Stimulated activated CD8-positive, alpha-beta memory T cell treated with anti-CD3 and anti-CD28 coated beads, Interleukin-12 subunit alpha, Interleukin-12 subunit beta, amount 100 ng/mL, for 24 hours (primary cell): ENCODE measurements at regions not wholly inside any gene's neighbourhood (a gene's known extent, or its start where the extent isn't known, plus 50 kb on each side); places are given as distances from the start of the nearest gene placed in this dataset.
"Not testable (repeated sequence)": the region's sequence is repeated elsewhere in the genome, so short reads cannot be mapped to it uniquely, and the experiment has no call there.

Experiments
- DNase-seq: peaks from one replicate; pipeline ENCODE4 v3.0.0-alpha.2; 2020; ENCODE audit errors: extremely low read depth

DNA sequence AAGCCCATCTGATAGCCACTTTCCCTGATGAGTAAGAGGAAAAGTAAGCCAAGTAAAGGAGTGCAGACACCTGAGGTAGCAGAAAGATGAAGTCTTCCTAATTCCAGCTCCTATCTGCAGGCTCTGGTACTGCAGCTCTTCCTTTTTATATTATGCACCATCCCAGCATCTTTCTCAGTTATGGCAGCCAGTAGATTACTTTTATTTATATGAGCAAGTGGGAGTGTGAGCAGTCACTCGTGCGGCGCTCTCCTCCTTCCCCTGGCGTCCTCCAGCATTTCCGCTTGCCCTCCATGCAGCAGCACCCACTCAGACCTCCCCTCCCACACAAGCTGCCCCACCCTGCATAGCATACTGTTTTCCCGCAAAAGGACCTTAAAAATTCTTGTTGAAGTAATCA, 465.9 kb upstream of the DPPA4 start:
- no peak for DNase-seq

- DNase-seq, result no peak
These were observed 467.4 kb upstream of the DPPA4 start for GRCh38 chr3:109804697-109805096.

DNA sequence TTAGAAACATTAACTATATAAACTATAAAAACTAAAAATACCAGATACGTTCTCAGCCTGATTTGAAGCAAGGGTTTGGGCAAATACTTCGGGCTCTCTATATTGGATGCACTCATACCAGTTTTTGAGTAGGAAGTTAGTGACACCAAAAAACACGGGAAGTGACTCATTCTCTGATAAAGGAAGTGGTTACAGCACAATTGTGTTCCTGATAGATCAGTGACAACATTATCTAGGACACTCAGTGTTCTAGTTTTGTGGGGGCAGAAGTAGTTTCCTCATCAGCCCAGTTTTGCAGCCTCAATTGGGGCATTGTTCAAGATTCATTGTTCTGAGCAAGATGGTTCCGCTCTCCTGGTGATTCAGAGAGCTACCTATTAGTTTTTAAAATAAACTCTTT, 469.6 kb upstream of the DPPA4 start:
- no peak for DNase-seq

DNA sequence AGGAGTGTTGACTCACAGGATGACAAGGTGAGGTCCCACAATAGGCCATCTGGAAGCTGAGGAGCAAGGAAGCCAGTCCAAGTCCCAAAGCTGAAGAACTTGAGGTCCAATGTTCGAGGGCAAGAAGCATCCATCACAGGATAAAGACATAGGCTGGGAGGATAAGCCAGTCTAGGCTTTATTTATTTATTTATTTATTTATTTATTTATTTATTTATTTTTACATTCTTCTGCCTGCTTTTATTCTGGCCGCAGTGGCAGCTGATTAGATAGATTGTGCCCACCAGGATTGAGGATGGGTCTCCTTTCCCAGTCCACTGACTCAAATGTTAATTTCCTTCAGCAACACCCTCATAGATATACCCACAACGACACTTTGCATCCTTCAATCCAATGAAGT, 472.2 kb upstream of the DPPA4 start:
- DNase-seq, result no peak

DNA sequence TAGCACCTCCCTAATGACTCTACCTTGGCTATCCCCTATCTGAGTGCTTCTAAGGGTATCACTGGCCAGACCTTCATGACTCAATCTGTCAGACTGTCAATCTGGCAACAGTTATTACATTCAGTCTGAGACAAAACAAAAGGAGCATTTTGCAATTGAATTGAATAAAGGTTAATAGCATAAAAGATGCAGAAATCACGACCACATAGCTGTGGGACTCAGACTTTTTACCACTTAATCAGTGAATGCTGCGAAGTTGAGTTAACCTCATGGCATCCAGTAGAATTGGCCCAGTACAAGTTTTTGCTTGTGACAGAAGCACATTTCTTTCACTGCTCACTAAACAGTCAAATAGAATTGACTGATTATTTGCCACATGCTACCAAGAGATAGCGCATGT, 480.7 kb upstream of the DPPA4 start:
- DNase-seq, result no peak

DNA sequence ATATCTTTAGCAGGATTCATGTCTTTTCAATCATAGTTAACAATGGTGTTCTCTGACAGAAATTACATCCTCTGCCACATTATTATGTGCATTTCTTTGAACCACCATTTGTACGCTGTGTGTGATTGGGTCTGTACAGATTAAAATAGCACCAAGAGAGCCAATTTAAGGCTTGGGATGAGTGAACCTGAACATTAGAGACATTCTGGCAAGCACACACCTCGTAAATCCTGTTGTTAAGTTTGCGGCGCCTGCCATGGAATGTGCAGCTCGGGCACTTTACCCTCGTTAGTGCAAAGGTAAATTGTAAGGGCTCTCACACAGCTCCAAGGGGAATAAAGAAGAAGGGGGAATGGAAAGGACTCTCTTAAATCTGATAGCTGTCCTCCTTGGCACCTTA, 482.4 kb upstream of the DPPA4 start:
- no peak for DNase-seq

GRCh38 chr3:109825971-109826810, 488.8 kb upstream of the DPPA4 start:
- DNase-seq, result no peak

DNA sequence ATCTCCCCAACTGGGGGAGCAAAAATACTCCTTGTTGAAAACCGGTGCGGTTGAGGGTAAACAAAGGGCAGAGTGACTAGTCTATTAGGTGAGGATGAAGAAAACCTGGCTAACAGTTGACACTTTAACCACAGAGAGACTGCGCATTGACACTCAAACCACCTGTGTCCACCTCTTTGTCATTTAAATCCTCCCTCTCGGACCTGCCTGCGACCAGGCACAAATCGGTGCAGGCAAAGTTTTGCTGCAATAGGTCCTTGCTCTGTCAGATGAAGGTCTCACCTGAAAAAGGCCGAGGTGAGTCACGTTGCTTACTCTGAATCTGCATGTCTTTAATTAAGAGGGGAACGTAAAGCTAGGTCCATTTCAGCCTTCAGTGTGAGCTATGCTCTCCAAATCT, 494.1 kb upstream of the DPPA4 start:
- DNase-seq, result no peak

GRCh38 chr3:109835958-109836357, 498.6 kb upstream of the DPPA4 start:
- no peak for DNase-seq

DNA sequence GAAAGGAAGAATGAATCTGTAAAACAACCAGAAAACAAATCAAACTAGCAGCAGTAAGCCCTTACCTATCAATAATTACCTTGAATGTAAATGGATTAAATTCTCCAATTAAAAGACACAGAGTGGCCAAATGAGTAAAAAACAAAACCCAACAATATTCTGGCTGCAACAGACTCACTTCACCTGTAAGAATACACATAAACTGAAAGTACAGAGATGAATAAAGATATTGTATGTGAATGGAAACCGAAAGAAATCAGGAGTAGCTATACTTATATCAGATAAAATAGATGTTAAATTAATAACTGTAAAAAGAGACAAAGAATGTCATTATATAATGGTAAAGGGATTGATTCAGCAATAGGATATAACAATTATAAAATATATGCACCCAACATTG, 514.5 kb upstream of the DPPA4 start:
- DNase-seq, result no peak

DNA sequence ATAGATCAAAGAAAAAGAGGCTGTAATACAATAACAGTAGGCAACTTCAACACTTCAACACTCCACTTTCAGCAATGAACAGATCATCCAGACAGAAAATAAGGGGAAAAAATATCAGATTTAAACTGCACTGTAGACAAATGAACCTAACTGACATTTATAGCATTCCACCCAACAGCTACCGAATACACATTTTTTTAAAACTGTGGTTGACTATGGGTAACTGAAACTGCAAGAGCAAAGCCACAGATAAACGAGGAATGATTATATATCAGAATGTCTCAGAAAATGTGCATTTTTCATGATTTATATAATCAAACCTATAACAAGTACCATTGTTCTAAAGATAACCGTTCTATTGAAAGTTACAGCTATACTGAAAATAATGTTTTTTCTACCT, 514.9 kb upstream of the DPPA4 start:
- DNase-seq, result no peak

- DNase-seq, result no peak
These were observed 515.9 kb upstream of the DPPA4 start for GRCh38 chr3:109853077-109853731.

DNA sequence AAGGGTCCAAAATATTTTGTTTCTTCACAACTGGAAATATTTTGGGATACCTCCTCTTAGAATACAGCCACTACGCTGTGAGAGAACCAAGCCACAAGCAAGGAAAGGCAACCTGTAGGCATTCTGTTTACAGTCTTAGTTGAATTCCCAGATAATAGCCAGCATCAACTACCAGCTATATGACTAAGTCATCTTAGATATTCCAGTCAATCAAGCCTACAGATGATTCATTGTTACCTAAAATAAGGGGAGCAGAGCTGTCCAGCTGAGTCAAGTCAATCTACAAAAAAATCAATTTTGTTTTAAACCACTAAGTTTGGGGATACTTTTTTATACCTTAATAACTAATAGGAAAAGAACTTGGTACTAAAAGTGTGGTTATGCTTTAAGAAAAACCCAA, 526.4 kb upstream of the DPPA4 start:
- DNase-seq, result no peak

DNA sequence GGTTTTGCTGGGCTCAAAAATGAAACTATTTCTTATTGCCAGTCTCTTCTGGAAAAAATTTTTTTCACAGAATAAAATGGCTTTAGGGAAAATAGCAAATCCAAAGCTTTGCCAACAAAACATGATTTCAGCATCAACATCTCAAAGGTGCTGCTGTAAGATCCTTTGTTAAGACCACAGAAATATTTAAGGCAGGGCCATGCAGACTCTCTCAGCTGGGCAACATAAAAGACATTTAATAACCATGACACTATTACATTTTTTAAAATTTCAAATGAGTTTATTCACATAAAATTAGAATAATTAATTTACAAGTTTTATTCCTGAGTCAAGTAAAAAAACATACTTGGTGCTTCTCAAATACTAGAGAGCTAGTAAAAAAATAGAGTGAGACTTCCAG, 527.1 kb upstream of the DPPA4 start:
- no peak for DNase-seq

- no peak for DNase-seq
These were observed 532.2 kb upstream of the DPPA4 start for GRCh38 chr3:109869586-109869985.

GRCh38 chr3:109874896-109875708, 537.8 kb upstream of the DPPA4 start:
- DNase-seq, result no peak

GRCh38 chr3:109877616-109878015, 540.3 kb upstream of the DPPA4 start:
- DNase-seq, result not testable (repeated sequence)

DNA sequence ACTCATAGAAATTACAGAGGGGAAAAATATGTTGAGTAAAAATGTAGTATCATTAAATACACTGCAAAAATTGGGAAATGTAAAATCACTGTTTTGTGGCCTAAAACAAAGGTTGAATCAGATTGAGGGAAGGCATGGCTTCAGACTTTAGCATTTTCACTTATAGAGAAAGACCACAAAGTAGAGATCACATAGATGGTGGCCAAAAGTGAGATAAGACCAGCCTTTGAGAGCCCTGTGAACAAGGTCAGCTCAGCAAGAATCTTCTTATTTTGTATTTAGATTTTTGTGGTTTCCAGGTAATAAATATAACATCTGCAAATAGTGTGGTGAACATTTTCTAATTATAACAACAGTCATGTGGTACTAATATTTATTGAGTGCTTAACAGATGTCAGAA, 544.8 kb upstream of the DPPA4 start:
- no peak for DNase-seq

DNA sequence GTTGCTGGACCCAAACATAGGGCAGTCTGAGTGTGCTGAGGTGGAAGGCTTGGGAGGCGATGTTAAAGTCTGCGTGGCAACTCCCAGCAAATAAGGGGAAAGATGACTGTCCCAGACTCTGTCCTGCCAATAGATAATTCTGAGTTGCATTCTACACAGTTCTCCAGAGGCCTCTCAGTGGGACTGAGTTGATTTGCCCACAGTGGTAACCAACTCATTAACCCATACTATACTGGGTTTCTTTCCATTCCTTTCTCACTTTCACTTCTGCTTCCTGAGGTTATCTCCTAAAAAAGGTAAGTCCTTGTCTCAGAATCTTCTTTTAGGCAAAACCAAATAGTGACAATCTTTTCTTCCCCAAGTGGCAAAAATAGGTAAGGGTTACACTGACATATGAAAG, 549.9 kb upstream of the DPPA4 start:
- no peak for DNase-seq

DNA sequence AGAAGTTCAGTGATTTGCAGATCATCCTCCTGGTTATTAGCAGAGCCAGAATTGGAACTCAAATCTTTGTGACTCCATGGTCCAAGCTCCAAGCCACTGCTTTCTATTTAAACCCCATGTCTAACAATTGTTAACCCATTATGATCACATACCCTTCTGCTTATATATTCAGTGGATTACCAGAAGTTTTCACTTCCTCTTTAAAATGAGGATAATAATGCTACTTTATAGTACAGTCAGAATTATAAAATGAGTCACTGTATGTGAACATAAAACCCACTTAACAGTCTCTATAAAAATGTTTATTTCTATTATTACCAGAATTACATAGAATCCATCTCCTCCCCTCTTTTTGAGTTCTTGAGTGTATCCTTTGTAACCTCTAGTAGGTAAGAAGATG, 550.7 kb upstream of the DPPA4 start:
- DNase-seq, result no peak

DNA sequence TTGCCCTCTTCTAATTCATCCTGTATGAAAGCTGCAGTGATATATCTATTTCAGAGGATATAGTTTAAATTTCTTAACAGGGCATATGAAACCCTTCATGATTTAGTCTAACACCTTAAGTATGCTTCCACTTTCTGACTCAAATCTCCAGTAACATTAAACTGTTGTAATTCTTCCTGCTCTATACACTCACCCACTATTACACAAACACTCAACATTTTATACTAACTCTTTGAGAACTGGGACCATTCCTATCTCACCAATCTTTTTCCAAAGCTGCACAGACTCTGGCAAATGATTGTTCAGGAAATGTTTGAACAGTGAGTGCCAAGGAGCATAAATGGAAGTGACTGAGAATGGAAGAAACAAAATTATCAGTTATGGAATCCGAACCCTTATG, 560.4 kb upstream of the DPPA4 start:
- DNase-seq, result no peak

DNA sequence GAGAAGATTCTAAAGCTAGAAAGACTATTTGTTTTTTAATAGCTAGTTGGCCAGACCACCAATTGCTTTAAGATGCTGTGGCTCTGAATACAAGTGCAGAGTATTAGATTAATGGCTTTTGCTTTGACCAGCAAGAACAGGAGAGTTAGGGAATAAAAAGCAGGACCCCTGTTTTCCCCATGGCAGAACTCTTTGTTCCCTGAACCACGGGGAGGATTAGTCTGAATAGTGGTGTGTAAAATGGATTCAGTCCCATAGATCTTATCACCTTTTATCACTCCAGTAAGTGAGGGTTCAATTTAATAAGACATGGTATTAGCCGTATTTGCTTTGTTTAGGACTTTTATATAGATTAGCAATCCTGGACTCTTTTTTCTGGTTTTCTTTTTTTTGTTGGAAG, 562.6 kb upstream of the DPPA4 start:
- DNase-seq, result no peak

DNA sequence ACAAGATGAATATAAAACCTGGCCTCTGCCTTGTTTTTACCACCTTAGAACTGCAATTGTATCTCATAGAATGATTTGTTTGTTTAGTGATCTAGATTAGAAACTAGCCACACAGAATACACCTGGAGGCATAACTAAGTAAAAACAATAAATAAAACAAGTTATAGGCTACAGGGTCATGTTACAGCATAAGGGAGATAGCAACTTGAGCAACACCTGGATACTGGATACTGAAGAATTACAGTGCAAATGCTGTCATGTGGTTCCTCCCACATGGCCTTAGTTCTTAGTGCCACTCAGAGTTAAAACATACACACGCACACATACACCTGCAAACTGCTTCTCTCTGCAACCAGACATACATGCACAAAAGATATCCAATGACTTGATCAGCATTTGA, 563.4 kb upstream of the DPPA4 start:
- no peak for DNase-seq
